ENCODE measurements at regions not wholly inside any gene's neighbourhood (a gene's known extent, or its start where the extent isn't known, plus 50 kb on each side); places are given as distances from the start of the nearest gene placed in this dataset.

DNA sequence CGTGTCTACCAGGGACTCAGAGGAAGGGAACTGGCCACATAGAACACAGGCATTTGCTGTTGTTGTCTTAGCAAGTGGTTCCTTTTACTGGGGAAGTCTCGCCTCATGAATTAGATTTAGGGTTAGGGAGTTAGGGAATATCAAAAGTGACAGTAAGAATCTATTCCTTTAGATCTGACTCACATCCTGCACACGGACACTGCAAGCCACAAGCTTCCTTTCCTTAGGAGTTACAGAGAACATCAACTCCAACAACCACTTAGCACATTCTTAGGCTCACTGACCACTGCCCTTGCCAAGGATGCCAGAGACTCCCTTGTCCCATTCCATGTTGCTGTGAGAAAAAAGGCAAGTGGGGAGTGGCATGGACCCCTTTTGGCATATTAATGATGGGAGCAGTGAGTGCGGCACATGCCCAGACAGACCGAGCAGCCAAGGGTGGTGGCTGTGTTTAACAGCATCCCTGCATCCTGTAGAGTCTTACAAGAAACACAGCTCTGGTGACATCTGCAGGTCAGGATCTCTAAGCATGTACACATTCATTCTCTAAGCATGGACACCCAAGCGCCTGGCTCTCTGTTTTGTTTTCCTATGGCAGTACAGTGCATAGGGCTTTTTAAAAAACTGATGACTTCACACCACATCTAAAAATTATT, 745.6 kb upstream of the RAB6C start:
- peaks cover 0 to 2% (median 0%) of the 10 kb centered on the region in 5 experiments for H3K9me3 ChIP-seq (ENCODE audit: control extremely low read depth in 1 of 5, control insufficient read depth in 4 of 5, insufficient read depth in 2 of 5, low read depth in 1 of 5, low read length in 4 of 5)
- ChIA-PET CTCF (no interaction called here), POLR2A (no interaction called here)
- no peak overlapping the region for H3K27ac ChIP-seq (ENCODE audit: insufficient read depth in 1 of 2, low read depth in 1 of 2, low read length in 2 of 2, poor library complexity in 1 of 2, severe bottlenecking in 2 of 2)
- 55% methylated on average over 5 of the region's 6 CpGs for WGBS (ENCODE audit: insufficient coverage)
- peaks cover 0 to 2% (median 0%) of the 10 kb centered on the region in 5 experiments for H3K27me3 ChIP-seq (replicated peaks in 2 of 5; ENCODE audit: control insufficient read depth in 4 of 5, insufficient read depth in 5 of 5, low read length in 4 of 5)
- peak; percentile 6 to 48 (median 40) for DNase-seq
- H3K36me3 ChIP-seq (ENCODE audit: control insufficient read depth in 4 of 4, insufficient read depth in 4 of 4, low read length in 3 of 4): no peaks in the 10 kb centered on the region
- no peak overlapping the region for H3K4me3 ChIP-seq (ENCODE audit: control insufficient read depth in 1 of 7, extremely low read depth in 1 of 7, insufficient read depth in 4 of 7, low read depth in 2 of 7, low read length in 6 of 7)
- peaks cover 0 to 2% (median 0%) of the 10 kb centered on the region in 4 experiments for H3K4me1 ChIP-seq (ENCODE audit: control extremely low read depth in 1 of 4, control insufficient read depth in 4 of 4, insufficient read depth in 4 of 4, low read length in 3 of 4)

DNA sequence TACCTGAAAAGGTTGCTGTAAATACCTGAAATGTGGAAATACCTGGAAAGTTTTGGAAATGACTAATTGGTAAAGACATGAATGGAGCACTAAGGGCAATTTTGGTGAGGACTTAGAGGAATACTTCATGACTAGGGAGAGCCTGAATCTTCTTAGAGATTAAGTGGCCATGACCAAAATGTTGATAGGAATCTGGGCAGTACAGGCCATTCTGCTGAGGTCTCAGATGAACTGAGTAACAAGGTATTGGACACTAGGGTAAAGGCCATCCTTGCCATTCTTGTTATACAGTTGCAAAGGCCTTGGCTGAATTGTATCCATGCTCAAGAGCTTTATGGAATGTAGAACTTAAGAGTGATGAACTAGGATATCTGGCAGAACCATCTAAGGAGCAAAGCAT, 742.9 kb upstream of the RAB6C start:
- Histone ChIP-seq H3K36me3 (ENCODE audit: control insufficient read depth in 4 of 4, insufficient read depth in 4 of 4, low read length in 3 of 4) (no peaks in the 10 kb centered on the region), H3K27me3 (replicated peaks in 2 of 5; ENCODE audit: control insufficient read depth in 4 of 5, insufficient read depth in 5 of 5, low read length in 4 of 5) (no peaks in the 10 kb centered on the region), H3K27ac (ENCODE audit: insufficient read depth in 1 of 2, low read depth in 1 of 2, low read length in 2 of 2, poor library complexity in 1 of 2, severe bottlenecking in 2 of 2) (no peak overlapping the region), H3K9me3 (ENCODE audit: control extremely low read depth in 1 of 5, control insufficient read depth in 4 of 5, insufficient read depth in 2 of 5, low read depth in 1 of 5, low read length in 4 of 5) (peaks cover 0 to 2% (median 0%) of the 10 kb centered on the region in 5 experiments), H3K4me1 (ENCODE audit: control extremely low read depth in 1 of 4, control insufficient read depth in 4 of 4, insufficient read depth in 4 of 4, low read length in 3 of 4) (peaks cover 0 to 2% (median 0%) of the 10 kb centered on the region in 4 experiments), H3K4me3 (ENCODE audit: control insufficient read depth in 1 of 7, extremely low read depth in 1 of 7, insufficient read depth in 4 of 7, low read depth in 2 of 7, low read length in 6 of 7) (no peak overlapping the region)
- ChIA-PET POLR2A (interaction anchor here (0.6 kb wide), 1 partner anchor 696 kb away, joined by 5 read pairs; no protein-coding TSS in a partner anchor), CTCF (no interaction called here)
- no peak for DNase-seq

DNA sequence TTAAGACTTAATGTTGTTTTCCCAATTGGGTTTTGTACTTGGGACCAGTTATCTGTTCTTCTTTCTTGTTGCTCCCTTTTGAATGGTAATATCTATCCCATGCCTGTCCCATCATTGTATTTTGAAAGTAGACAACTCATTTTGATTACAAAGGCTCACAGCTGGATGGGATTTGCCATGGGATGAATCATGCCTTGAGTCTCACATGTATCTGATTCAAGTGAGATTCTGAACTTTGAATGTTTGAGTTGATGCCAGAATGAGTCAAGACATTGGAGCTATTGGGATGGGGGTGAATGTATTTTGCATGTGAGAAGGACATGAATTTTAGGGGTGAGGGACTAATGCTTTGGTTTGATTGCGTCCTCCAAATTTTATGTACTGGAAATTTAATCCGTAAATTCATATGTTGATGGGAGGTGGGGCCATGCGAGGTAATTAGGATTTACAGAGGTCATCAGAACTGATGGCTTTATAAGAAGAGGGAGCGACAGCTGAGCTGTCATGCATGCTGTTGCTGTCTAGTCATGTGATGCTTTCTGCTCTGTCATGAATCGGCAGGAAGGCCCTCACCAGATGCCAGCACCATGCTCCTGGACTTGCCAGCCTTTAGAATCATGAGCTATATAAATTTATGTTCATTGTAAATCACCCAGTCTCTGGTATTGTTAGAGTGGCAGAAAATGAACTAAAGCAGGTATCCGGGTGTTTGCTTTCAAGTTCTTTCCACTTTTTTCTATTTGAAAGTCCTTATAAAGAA, 741.3 kb upstream of the RAB6C start:
- WGBS (ENCODE audit: insufficient coverage): 100% methylated on average over 4 of the region's 6 CpGs
- no peak for DNase-seq

DNA sequence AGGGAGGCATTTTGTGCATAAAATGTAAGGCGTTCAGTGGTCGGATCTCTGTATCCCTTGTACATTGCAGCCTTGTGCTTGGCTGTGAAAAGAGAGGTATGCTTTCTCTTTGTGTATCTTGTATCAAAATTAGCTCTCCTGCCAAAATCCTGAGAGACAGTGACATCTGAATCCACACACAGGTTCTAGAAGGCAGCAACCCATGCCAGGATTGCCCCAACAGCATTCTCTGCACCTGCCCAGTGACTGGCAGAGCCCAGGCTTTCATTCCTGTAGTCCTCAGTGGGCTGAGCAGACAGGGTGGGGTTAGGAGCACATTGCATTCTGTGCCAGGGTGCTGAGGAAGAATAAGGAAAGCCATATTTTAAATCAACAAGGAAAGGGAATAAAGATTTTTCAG, 740.3 kb upstream of the RAB6C start:
- 100% methylated on average over 2 of the region's 2 CpGs for WGBS (ENCODE audit: insufficient coverage)
- no peak for DNase-seq

More for the DNA sequence above, 741.3 kb upstream of the RAB6C start:
- Histone ChIP-seq H3K27ac (ENCODE audit: insufficient read depth in 1 of 2, low read depth in 1 of 2, low read length in 2 of 2, poor library complexity in 1 of 2, severe bottlenecking in 2 of 2) (no peak overlapping the region), H3K36me3 (ENCODE audit: control insufficient read depth in 4 of 4, insufficient read depth in 4 of 4, low read length in 3 of 4) (no peaks in the 10 kb centered on the region), H3K27me3 (replicated peaks in 2 of 5; ENCODE audit: control insufficient read depth in 4 of 5, insufficient read depth in 5 of 5, low read length in 4 of 5) (no peaks in the 10 kb centered on the region), H3K4me1 (ENCODE audit: control extremely low read depth in 1 of 4, control insufficient read depth in 4 of 4, insufficient read depth in 4 of 4, low read length in 3 of 4) (peaks cover 0 to 2% (median 0%) of the 10 kb centered on the region in 4 experiments), H3K4me3 (ENCODE audit: control insufficient read depth in 1 of 7, extremely low read depth in 1 of 7, insufficient read depth in 4 of 7, low read depth in 2 of 7, low read length in 6 of 7) (no peak overlapping the region), H3K9me3 (ENCODE audit: control extremely low read depth in 1 of 5, control insufficient read depth in 4 of 5, insufficient read depth in 2 of 5, low read depth in 1 of 5, low read length in 4 of 5) (peaks cover 0 to 2% (median 0%) of the 10 kb centered on the region in 5 experiments)
- ChIA-PET CTCF (no interaction called here), POLR2A (no interaction called here)

DNA sequence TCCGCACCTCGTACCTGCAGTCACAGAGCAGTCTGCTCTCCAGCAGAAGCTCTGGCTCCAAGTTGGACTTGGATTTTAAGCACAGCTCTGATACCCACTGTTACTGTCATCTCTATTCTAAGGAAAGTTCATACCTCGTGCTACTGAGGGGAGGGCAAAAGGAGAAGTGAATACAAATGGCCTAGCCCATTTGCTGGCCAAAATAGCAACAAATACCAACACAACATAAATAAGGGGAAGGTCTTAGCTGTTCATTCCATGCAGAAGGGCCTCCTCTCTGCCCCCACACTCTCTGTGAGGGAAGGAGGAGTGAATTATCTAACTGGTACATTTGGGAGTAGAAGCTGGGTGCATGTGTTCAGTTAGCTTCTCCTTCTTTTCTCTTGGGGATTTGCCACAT, 739.4 kb upstream of the RAB6C start:
- 96% methylated on average over 2 of the region's 3 CpGs for WGBS (ENCODE audit: insufficient coverage)
- ChIA-PET CTCF (interaction anchor here (1.0 kb wide), 1 partner anchor 12 kb away, joined by 3 read pairs; no protein-coding TSS in a partner anchor), POLR2A (no interaction called here)

More for the DNA sequence above, 740.3 kb upstream of the RAB6C start:
- Histone ChIP-seq H3K4me3 (ENCODE audit: control insufficient read depth in 1 of 7, extremely low read depth in 1 of 7, insufficient read depth in 4 of 7, low read depth in 2 of 7, low read length in 6 of 7) (no peak overlapping the region), H3K9me3 (ENCODE audit: control extremely low read depth in 1 of 5, control insufficient read depth in 4 of 5, insufficient read depth in 2 of 5, low read depth in 1 of 5, low read length in 4 of 5) (peaks cover 0 to 2% (median 0%) of the 10 kb centered on the region in 5 experiments), H3K27ac (ENCODE audit: insufficient read depth in 1 of 2, low read depth in 1 of 2, low read length in 2 of 2, poor library complexity in 1 of 2, severe bottlenecking in 2 of 2) (no peak overlapping the region), H3K36me3 (ENCODE audit: control insufficient read depth in 4 of 4, insufficient read depth in 4 of 4, low read length in 3 of 4) (no peaks in the 10 kb centered on the region), H3K27me3 (replicated peaks in 2 of 5; ENCODE audit: control insufficient read depth in 4 of 5, insufficient read depth in 5 of 5, low read length in 4 of 5) (no peaks in the 10 kb centered on the region), H3K4me1 (ENCODE audit: control extremely low read depth in 1 of 4, control insufficient read depth in 4 of 4, insufficient read depth in 4 of 4, low read length in 3 of 4) (peaks cover 0 to 2% (median 0%) of the 10 kb centered on the region in 4 experiments)
- ChIA-PET CTCF (no interaction called here), POLR2A (no interaction called here)

DNA sequence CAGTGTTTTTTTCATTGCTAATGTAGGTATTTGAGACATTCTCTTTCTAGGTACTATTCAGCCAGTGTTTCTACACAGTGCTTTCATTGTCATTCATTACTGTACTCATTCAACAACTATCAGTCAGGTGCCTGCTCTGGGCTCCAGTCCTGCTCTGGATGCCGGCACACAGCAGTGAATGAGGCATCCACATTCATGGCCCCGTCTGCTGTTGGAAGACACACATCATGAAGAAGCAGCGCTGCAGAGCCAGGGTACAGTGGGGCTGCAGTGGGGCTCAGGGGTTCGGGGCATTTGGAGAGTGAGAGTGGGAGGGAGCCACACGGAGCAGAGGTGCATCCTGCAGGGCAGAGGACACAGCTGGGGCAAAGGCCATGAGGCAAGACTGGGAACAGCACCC, 737.2 kb upstream of the RAB6C start:
- H3K4me1 ChIP-seq (ENCODE audit: control extremely low read depth in 1 of 4, control insufficient read depth in 4 of 4, insufficient read depth in 4 of 4, low read length in 3 of 4): peaks cover 0 to 2% (median 0%) of the 10 kb centered on the region in 4 experiments
- H3K36me3 ChIP-seq (ENCODE audit: control insufficient read depth in 4 of 4, insufficient read depth in 4 of 4, low read length in 3 of 4): no peaks in the 10 kb centered on the region
- ChIA-PET CTCF (no interaction called here), POLR2A (no interaction called here)
- H3K27ac ChIP-seq (ENCODE audit: insufficient read depth in 1 of 2, low read depth in 1 of 2, low read length in 2 of 2, poor library complexity in 1 of 2, severe bottlenecking in 2 of 2): no peak overlapping the region
- no peak overlapping the region for H3K4me3 ChIP-seq (ENCODE audit: control insufficient read depth in 1 of 7, extremely low read depth in 1 of 7, insufficient read depth in 4 of 7, low read depth in 2 of 7, low read length in 6 of 7)
- DNase-seq: no peak
- H3K9me3 ChIP-seq (ENCODE audit: control extremely low read depth in 1 of 5, control insufficient read depth in 4 of 5, insufficient read depth in 2 of 5, low read depth in 1 of 5, low read length in 4 of 5): peaks cover 0 to 5% (median 3%) of the 10 kb centered on the region in 5 experiments
- no peaks in the 10 kb centered on the region for H3K27me3 ChIP-seq (replicated peaks in 2 of 5; ENCODE audit: control insufficient read depth in 4 of 5, insufficient read depth in 5 of 5, low read length in 4 of 5)
- 98% methylated on average over 5 of the region's 5 CpGs for WGBS (ENCODE audit: insufficient coverage)

More for the DNA sequence above, 739.4 kb upstream of the RAB6C start:
- no peak overlapping the region for H3K4me3 ChIP-seq (ENCODE audit: control insufficient read depth in 1 of 7, extremely low read depth in 1 of 7, insufficient read depth in 4 of 7, low read depth in 2 of 7, low read length in 6 of 7)
- peaks cover 0 to 2% (median 0%) of the 10 kb centered on the region in 5 experiments for H3K9me3 ChIP-seq (ENCODE audit: control extremely low read depth in 1 of 5, control insufficient read depth in 4 of 5, insufficient read depth in 2 of 5, low read depth in 1 of 5, low read length in 4 of 5)
- no peaks in the 10 kb centered on the region for H3K36me3 ChIP-seq (ENCODE audit: control insufficient read depth in 4 of 4, insufficient read depth in 4 of 4, low read length in 3 of 4)
- no peak overlapping the region for H3K27ac ChIP-seq (ENCODE audit: insufficient read depth in 1 of 2, low read depth in 1 of 2, low read length in 2 of 2, poor library complexity in 1 of 2, severe bottlenecking in 2 of 2)
- H3K27me3 ChIP-seq (replicated peaks in 2 of 5; ENCODE audit: control insufficient read depth in 4 of 5, insufficient read depth in 5 of 5, low read length in 4 of 5): no peaks in the 10 kb centered on the region
- DNase-seq: no peak
- H3K4me1 ChIP-seq (ENCODE audit: control extremely low read depth in 1 of 4, control insufficient read depth in 4 of 4, insufficient read depth in 4 of 4, low read length in 3 of 4): peaks cover 0 to 2% (median 0%) of the 10 kb centered on the region in 4 experiments

DNA sequence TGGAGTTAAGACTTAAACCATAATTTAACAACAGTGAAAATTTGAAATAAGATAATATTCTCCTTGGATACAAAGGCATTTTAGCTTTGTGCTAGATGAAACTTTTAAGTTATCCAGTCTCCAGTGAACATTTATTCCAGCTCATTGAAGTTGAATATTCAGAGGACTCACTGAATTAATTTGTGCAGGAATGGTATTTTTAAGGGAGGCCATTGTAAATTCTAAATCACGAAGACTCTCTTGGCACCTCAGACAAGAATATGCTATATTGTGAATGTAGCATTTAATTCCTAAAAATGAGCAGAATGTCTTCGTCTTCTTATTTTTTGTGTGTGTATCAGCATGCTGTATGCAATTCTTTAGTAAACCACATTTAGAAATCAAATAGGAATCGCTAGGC, 731.7 kb upstream of the RAB6C start:
- CTCF ChIA-PET: no interaction called here
- Histone ChIP-seq H3K27ac (ENCODE audit: insufficient read depth in 1 of 2, low read depth in 1 of 2, low read length in 2 of 2, poor library complexity in 1 of 2, severe bottlenecking in 2 of 2) (no peak overlapping the region), H3K9me3 (ENCODE audit: control extremely low read depth in 1 of 5, control insufficient read depth in 4 of 5, insufficient read depth in 2 of 5, low read depth in 1 of 5, low read length in 4 of 5) (peaks cover 0 to 5% (median 3%) of the 10 kb centered on the region in 5 experiments), H3K4me3 (ENCODE audit: control insufficient read depth in 1 of 7, extremely low read depth in 1 of 7, insufficient read depth in 4 of 7, low read depth in 2 of 7, low read length in 6 of 7) (no peak overlapping the region), H3K4me1 (ENCODE audit: control extremely low read depth in 1 of 4, control insufficient read depth in 4 of 4, insufficient read depth in 4 of 4, low read length in 3 of 4) (no peaks in the 10 kb centered on the region), H3K36me3 (ENCODE audit: control insufficient read depth in 4 of 4, insufficient read depth in 4 of 4, low read length in 3 of 4) (no peaks in the 10 kb centered on the region), H3K27me3 (replicated peaks in 2 of 5; ENCODE audit: control insufficient read depth in 4 of 5, insufficient read depth in 5 of 5, low read length in 4 of 5) (peaks cover 0 to 2% (median 0%) of the 10 kb centered on the region in 5 experiments)
- no peak for DNase-seq
- WGBS (ENCODE audit: insufficient coverage): 100% methylated on average over 2 of the region's 3 CpGs
- POLR2A ChIA-PET: no interaction called here
